ENCODE measurements at regions not wholly inside any gene's neighbourhood (a gene's known extent, or its start where the extent isn't known, plus 50 kb on each side); places are given as distances from the start of the nearest gene placed in this dataset.

DNA sequence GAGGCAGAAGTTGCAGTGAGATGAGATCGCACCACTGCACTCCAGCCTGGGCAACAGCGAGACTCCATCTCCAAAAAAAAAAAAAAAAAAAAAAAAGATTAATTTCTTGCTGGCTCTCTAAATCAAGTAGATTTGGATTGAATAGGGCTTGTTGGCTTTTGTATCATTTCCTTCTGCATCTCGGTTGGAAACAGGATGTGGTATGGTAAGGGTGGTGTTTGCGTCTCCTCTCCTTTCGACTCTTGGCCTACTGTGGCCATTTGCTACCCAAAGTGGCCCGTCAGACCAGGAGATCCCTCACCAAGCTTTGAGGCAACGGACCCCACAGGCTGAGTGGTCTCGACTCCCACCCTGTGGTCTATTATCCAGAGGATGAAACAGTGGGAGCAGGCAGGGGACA is 168.0 kb upstream of the IRX3 start:
- TF ChIP-seq, protein P1, sequence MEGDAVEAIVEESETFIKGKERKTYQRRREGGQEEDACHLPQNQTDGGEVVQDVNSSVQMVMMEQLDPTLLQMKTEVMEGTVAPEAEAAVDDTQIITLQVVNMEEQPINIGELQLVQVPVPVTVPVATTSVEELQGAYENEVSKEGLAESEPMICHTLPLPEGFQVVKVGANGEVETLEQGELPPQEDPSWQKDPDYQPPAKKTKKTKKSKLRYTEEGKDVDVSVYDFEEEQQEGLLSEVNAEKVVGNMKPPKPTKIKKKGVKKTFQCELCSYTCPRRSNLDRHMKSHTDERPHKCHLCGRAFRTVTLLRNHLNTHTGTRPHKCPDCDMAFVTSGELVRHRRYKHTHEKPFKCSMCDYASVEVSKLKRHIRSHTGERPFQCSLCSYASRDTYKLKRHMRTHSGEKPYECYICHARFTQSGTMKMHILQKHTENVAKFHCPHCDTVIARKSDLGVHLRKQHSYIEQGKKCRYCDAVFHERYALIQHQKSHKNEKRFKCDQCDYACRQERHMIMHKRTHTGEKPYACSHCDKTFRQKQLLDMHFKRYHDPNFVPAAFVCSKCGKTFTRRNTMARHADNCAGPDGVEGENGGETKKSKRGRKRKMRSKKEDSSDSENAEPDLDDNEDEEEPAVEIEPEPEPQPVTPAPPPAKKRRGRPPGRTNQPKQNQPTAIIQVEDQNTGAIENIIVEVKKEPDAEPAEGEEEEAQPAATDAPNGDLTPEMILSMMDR (IDR thresholded peaks at IDR 0.05) = no peak
- TF ChIP-seq ZFX (IDR thresholded peaks at IDR 0.05; ENCODE audit: borderline replicate concordance) = no peak
